Activated T-helper 2 cell treated with anti-CD3 and anti-CD28 coated beads, Interferon-gamma antibody, Interleukin-2, Interleukin-4, amounts not matched to agents 10 μg/mL and 5 μg/mL and 100 μg/mL, durations not matched to agents 14 hours and 24 hours and 36 hours (primary cell): ENCODE measurements at regions not wholly inside any gene's neighbourhood (a gene's known extent, or its start where the extent isn't known, plus 50 kb on each side); places are given as distances from the start of the nearest gene placed in this dataset.

ENCODE experiments used
- DNase-seq: peaks from one replicate; pipeline ENCODE4 v3.0.0; 2021; ENCODE audit warnings: low spot score
- H3K27ac Mint-ChIP-seq: one replicate; pipeline ENCODE4 v1.8.0; 2021; ENCODE audit warnings: mixed read lengths
- H3K27me3 Mint-ChIP-seq: one replicate; pipeline ENCODE4 v1.8.0; 2021; ENCODE audit warnings: low read depth, mixed read lengths
- H3K36me3 Mint-ChIP-seq: one replicate; pipeline ENCODE4 v1.8.0; 2021; ENCODE audit warnings: low read depth, mixed read lengths
- H3K4me1 Mint-ChIP-seq: one replicate; pipeline ENCODE4 v1.8.0; 2021; ENCODE audit warnings: low read depth, mixed read lengths
- H3K4me3 Mint-ChIP-seq: one replicate; pipeline ENCODE4 v1.8.0; 2021; ENCODE audit warnings: low read depth, mild to moderate bottlenecking, moderate library complexity, mixed read lengths
- H3K9me3 Mint-ChIP-seq: one replicate; pipeline ENCODE4 v1.8.0; 2021; ENCODE audit warnings: mixed read lengths
- intact Hi-C: fragments of 100-400 bp; cut with micrococcal nuclease; formaldehyde crosslinking; loops from one replicate; pipeline ENCODE4 v1.15.1; 2023

DNA sequence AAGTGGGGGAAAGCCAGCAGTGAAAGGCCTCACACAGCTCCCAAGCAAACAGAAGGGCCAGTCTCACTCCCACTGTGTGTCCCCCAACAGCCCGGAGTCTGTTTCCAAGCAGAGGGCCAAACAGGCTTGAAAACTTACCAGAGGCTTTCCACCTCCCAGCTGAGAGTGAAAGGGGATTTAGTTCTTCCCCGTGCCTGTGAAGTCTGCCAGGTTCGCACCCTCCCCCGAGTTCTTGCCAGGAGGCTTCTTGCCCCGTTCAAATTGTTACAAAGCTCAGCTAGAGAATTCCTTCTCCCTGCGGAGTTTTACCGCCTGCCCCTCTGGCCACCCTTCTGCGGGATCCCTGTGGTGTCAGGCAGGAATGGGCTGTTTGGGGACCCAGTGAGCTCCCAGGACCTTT, 68.0 kb upstream of the WNT7A start:
- intact Hi-C loops: no loop called here
- H3K27me3 Mint-ChIP-seq: no peaks in the 10 kb centered on the region
- H3K36me3 Mint-ChIP-seq: no peaks in the 10 kb centered on the region
- no peak overlapping the region for H3K4me3 Mint-ChIP-seq
- no peak for DNase-seq
- no peak overlapping the region for H3K27ac Mint-ChIP-seq
- H3K4me1 Mint-ChIP-seq: no peaks in the 10 kb centered on the region
- H3K9me3 Mint-ChIP-seq: peaks cover 26% of the 10 kb centered on the region

DNA sequence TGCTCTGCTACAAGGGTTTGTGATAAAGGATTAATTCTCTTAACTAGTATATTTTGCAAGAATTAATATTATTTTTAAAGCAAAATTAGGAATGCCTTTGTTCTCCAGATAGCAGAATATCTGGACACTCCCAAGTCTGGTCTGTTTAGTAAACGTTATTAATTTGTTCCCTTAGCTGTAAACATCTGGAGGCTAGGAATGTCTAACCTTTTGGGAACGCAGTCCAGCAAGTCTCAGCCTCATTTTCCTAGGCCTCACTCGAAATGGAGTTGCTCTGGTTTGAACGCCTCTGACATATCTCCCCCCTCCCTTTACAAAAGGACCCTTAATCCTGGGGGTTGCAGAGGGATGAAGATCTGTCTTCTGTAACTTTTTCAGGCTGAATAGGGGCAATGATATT, 59.3 kb upstream of the WNT7A start:
- H3K27ac Mint-ChIP-seq: no peak overlapping the region
- peaks cover 14% of the 10 kb centered on the region for H3K9me3 Mint-ChIP-seq
- intact Hi-C loops: no loop called here
- no peaks in the 10 kb centered on the region for H3K27me3 Mint-ChIP-seq
- no peaks in the 10 kb centered on the region for H3K36me3 Mint-ChIP-seq
- DNase-seq: no peak
- no peak overlapping the region for H3K4me3 Mint-ChIP-seq
- no peaks in the 10 kb centered on the region for H3K4me1 Mint-ChIP-seq

DNA sequence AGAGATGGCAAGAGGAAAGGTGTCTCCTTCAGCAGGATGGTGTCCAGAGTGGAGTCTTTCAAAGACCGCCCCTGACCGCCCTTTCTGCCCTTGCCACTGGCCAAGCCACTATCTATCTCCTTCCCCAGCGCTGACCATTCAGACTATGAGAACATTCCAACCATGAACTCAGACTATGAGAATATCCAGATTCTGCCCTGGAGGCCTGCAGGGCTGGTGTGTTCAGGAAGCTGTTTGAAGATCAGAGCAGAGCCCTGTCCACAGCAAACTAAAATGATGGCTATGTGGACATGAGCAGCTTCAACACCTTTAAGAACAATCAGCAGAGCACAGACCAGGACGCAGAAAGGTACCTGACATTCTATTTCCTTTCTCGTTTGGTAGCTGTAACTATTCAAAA, 57.3 kb upstream of the WNT7A start:
- no peaks in the 10 kb centered on the region for H3K36me3 Mint-ChIP-seq
- no peak overlapping the region for H3K4me3 Mint-ChIP-seq
- no peak overlapping the region for H3K27ac Mint-ChIP-seq
- no peak for DNase-seq
- H3K27me3 Mint-ChIP-seq: no peaks in the 10 kb centered on the region
- H3K4me1 Mint-ChIP-seq: no peaks in the 10 kb centered on the region
- peaks cover 5% of the 10 kb centered on the region for H3K9me3 Mint-ChIP-seq
- intact Hi-C loops: no loop called here

DNA sequence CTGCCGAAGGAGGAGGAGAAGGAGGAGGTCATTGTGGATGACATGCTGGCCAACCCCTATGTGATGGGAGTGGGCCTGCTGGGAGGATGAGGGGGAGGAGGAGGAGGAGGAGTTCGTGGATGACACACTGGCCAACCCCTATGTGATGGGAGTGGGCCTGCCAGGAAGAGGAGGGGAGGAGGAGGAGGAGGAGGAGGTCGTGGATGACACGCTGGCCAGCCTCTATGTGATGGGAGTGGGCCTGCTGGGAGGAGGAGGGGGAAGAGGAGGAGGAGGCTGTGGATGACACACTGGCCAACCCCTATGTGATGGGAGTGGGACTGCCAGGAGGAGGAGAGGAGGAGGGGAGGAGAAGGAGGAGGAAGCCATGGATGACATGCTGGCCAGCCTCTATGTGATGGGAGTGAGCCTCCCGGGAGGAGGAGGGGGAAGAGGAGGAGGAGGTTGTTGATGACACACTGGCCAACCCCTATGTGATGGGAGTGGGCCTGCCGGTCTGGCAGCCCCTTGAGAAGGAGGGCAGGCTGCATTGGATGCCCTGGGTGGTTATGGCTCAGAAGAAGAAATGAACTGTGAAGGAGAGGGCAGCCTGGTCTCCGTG, 55.7 kb upstream of the WNT7A start:
- Mint-ChIP-seq H3K36me3 (no peaks in the 10 kb centered on the region), H3K4me3 (no peak overlapping the region), H3K4me1 (no peaks in the 10 kb centered on the region), H3K27me3 (peaks cover 4% of the 10 kb centered on the region), H3K9me3 (peaks cover 13% of the 10 kb centered on the region), H3K27ac (no peak overlapping the region)
- intact Hi-C loops: no loop called here
- no peak for DNase-seq

DNA sequence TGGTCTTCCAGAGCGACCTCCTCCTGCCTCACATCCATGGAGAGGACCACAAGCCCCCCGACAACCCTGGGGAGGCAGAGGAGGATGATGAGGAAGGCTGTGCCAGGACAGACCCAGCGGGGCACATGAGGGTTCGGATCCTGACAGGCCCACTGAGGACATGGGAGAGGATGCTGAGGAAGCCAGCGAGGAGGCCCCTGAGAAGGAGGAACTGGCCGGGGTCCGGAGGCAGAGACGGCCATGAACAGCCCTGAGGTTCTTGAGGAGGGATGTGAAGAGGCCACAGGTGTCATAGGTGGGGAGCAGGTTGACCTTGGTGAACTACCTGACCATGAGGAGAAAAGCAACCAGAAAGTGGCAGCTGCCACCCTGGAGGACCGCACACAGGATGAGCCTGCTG, 54.9 kb upstream of the WNT7A start:
- Mint-ChIP-seq H3K36me3 (no peaks in the 10 kb centered on the region), H3K4me3 (no peak overlapping the region), H3K27me3 (peaks cover 4% of the 10 kb centered on the region), H3K4me1 (no peaks in the 10 kb centered on the region), H3K27ac (no peak overlapping the region), H3K9me3 (peaks cover 13% of the 10 kb centered on the region)
- no peak for DNase-seq
- intact Hi-C loops: no loop called here

DNA sequence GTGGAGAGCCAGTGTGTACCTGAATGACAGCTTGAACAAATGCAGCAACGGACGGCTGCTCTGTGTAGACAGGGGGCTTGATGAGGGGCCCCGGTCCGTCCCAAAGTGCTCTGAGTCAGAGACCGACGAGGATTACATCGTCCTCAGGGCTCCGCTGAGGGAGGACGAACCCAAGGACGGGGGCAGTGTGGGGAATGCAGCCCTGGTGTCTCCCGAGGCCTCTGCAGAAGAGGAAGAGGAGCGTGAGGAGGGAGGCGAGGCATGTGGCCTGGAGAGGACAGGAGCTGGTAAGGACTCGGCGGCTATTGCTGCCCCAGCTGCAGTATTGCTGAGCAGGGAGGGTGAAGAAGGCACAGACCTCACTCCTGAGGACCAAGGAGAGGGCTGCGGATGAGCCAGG, 54.4 kb upstream of the WNT7A start:
- DNase-seq: no peak
- no peak overlapping the region for H3K27ac Mint-ChIP-seq
- H3K4me3 Mint-ChIP-seq: no peak overlapping the region
- H3K27me3 Mint-ChIP-seq: peaks cover 4% of the 10 kb centered on the region
- intact Hi-C loops: no loop called here
- no peaks in the 10 kb centered on the region for H3K4me1 Mint-ChIP-seq
- peaks cover 13% of the 10 kb centered on the region for H3K9me3 Mint-ChIP-seq
- H3K36me3 Mint-ChIP-seq: no peaks in the 10 kb centered on the region

DNA sequence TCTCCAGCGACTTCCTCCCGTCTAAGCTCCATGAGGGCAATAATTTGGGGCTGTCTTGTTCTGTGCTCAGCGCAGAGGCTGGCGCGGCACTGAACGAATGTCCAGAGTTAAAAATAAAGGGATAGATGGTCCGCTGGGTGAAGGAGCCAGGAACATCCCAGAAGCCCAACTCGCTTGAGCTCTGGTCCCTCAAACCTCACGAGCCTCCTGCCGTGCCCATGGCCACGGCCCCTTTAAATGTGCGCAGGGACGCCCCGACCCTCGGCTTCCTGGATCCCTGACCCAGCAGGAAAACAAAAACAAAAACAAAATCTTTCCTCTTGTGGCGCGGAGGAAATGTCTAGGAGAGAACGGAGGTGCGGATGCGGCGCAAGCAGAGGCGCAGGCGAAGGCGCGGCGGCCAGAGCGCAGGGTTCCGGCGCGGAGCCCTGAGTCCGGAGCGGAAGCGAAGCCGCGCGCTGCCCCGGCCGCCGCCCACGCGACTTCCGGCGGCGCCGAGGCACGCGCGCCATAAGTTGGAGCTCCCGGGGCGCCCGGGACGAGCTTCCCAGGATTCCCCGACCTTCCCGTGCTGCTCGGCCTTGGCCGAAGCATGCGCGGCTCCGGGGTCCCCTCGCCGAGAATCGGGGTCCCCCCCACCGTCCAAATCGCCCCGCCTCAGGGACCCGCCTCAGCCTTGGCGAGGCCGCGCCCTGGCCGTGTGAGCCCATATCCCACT, 52.9 kb upstream of the WNT7A start:
- H3K27me3 Mint-ChIP-seq: peaks cover 4% of the 10 kb centered on the region
- H3K4me1 Mint-ChIP-seq: no peaks in the 10 kb centered on the region
- H3K27ac Mint-ChIP-seq: no peak overlapping the region
- H3K4me3 Mint-ChIP-seq: peak overlapping the region; percentile 60
- H3K9me3 Mint-ChIP-seq: peaks cover 13% of the 10 kb centered on the region
- intact Hi-C loops: no loop called here
- H3K36me3 Mint-ChIP-seq: no peaks in the 10 kb centered on the region
- DNase-seq: no peak

DNA sequence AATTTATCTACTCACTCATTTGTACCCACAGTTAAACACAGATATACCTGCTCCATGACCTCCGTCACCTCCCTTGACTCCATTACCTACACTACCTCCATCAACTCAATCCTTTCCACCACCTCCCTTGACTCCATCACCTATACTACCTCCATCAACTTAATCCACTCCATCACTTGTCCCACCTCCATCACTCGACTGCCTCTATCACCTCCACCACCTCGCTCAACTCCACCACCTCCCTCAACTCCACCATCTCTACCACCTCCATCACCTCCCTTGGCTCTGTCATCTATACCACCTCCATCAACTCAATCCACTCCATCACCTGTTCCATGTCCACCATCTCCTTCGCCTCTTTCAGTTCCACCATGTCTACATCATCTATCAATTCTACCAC, 51.3 kb upstream of the WNT7A start:
- DNase-seq: no peak
- peaks cover 13% of the 10 kb centered on the region for H3K9me3 Mint-ChIP-seq
- no peaks in the 10 kb centered on the region for H3K36me3 Mint-ChIP-seq
- H3K4me3 Mint-ChIP-seq: no peak overlapping the region
- intact Hi-C loops: no loop called here
- H3K4me1 Mint-ChIP-seq: no peaks in the 10 kb centered on the region
- H3K27ac Mint-ChIP-seq: no peak overlapping the region
- H3K27me3 Mint-ChIP-seq: peaks cover 4% of the 10 kb centered on the region
